CMK (cell line): ENCODE measurements at regions not wholly inside any gene's neighbourhood (a gene's known extent, or its start where the extent isn't known, plus 50 kb on each side); places are given as distances from the start of the nearest gene placed in this dataset.

Experiments used
- DNase-seq: peaks from one replicate; pipeline ENCODE4 v3.0.0-alpha.2; 2010; ENCODE audit warnings: low read depth

DNA sequence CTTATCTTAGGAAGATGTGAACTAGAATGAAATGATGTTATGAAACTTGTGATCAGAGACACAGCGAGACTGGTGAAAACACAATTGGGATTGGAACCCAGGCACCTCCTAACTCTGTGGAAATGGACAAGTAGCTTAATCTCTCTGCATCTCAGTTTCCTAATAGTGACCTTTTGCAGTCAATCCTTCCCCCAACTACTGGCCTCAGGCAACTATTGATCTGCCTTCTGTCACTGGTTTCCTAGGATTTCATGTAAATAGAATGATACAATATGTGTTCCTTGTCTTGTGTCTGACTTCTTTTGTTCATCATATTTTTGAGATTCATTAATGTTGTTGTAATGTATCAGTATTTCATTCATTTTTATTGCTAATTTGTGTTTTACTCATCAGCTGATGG is 341.7 kb downstream of the REEP3 start:
- no peak for DNase-seq

DNA sequence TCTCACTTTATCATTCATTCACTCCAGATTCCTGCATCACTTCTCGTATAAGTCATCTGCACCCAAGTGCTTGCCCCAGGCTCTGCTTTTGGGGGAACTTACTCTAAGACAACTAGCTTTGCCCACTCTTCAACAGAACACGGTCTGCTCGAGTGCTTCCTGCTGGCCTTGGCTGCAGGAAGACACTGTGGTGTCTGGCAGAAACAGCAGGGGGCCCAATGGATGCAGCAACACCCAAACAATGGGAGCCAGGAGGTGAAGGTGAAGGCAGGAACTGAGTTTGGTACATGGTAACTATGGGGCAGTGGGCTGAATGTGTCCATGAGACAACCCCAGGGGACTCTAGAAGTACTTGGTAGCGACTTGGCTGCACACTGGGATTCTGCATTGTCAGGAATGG is 344.0 kb downstream of the REEP3 start:
- DNase-seq: no peak

DNA sequence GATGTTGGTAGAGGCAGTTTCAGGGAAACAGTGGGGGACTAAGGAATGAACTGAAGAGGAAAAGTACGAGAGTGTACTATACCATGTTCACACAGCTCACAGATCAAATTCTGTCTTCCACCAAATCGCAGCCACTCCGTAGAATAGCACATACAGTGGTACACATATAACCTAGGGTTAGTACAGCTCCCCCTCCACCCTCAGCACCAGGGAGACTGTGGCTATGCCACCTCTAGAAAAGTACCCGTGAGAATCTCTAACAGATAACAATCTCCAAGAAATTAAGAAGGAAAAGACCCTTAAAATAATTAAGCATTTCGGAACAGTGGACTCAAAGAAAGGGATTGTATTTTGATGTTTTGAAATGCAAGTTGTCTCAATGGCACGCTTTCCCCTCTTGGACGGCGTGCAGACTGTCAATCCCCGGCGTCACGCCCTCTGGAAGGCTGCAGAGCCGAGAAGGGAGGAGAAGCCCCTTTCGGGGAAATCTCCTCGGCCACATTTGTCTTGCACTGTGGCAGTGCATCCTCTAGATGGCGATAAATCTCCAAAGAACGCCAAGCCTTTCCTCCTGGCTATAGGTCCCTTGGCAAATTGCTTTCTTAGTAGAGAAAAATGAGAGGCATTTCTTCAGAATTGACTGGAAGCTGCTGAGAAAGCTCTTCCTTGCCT is 345.0 kb downstream of the REEP3 start:
- DNase-seq: no peak

DNA sequence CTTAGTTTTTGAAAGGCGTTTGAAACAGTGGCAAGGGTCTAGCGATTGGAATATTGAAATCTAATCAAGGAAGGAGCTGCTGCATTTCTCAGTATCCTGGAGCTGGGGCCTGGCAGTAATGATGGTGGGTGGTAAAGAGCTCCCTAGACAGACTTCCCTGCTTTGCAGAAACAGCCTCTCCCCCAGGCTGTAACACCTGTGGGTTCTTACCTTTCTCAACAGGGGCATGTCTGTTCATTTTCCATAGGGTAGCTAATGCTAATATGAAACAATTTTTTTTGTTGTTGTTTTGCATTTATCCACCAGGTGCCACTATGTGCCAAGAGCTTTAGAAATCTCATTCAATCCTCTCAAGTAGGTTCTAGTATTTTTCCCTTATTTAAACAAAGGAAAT is 345.5 kb downstream of the REEP3 start:
- no peak for DNase-seq

DNA sequence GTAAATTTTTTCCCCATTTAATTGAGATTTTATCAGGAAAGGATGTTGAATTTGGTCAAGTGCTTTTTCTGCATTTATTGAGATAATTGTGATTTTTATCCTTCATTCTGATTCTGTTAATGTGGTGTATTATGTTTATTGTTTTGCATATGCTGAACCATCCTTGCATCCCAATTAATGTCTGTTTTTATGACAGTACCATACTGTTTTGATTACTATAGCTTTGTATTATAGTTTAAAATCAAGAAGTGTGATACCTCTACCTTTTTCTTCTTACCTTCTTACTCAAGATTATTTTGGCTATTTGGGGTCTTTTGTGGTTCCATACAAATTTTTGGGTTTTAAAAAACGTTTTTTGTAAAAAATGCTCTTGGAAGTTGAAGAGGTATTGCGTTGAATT is 357.2 kb downstream of the REEP3 start:
- no peak for DNase-seq

DNA sequence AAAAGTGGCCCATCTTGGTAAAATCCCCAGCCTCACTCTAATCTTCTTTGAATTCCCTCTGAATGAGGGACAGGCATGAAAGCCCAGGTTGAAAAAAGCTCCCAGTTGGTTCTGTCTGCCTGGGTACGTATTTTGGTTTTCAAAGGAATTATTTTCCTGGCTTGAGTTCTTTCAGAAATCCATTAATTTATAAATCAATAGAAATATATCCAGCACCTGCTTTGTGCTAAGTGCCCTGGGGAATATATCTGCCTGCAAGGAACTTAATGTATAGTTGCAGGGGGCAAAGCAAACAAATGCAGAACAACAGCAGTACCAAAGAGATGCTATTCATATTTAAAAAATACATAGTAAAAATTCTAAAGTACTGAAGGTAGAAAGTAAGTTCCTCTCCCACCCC is 362.7 kb downstream of the REEP3 start:
- no peak for DNase-seq

DNA sequence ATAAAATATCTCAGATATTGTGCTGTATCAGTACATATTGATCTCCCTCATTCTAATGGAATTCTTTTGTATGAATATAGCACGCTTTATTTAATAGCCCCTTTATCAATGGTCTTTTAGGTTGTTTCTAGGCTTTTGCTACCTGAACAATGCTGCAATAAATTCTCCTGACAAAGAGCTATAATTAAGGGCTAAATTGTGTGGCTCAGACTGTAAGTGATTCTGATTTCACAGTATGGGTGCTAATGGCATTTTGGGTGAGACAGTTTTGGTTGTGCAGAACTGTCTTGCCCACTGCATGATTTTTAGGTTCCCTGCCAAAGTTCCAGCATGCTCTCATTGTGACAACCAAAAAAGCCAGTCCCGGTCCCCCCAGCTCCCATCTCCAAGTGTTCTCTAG is 363.2 kb downstream of the REEP3 start:
- no peak for DNase-seq

DNA sequence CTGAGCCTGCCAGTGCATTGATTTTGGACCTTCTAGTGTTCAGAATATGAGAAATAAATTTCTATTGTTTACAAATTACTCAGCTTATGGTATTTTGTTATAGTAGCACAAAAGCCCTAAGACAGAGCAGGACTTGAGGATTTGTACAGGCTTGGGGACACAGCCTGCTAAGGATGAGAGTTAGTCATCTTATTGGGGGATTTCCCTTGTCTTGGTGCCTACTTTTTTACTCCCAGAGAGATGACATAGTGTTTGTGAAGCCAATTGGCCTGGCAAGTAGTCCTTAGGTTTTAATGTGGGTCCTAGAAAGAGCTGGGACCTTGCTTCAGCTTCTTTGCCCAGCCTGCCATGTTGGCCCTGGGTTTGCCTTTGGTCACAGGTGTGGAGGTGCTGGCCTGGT is 364.0 kb downstream of the REEP3 start:
- DNase-seq: no peak

DNA sequence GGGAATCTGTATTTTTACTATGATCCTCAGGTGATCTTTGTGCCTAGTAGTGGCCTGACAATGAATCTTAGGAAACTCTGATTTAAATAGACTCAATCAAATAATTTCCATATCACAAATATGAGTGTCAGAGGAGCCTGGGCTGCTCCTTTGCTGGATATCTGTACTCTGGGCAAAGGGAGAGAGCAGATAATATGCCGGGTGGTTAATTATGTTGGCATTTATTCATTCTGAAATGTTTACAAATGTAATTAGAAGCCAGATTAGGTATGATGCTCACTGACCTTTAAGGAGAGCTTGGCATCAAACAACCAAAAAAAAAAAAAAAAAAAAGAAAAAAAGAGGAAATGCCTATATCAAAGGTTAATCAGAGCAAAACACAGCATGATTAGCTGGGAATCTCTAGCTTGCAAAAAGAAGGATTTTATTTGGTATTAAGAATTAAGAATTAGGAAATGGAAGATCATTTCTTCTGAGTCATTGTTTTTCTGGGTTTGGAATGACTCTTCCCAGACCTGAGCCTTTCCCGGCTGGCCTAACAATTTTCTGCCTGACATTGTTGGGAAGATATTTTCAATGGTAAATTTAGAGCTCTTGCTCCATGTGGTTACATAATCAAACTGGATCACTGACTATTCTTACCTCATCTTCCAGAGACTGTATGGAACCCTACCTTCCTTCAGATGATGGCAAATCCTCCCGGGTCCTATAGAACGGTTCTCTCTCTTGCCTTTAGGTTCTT is 365.3 kb downstream of the REEP3 start:
- DNase-seq: no peak

DNA sequence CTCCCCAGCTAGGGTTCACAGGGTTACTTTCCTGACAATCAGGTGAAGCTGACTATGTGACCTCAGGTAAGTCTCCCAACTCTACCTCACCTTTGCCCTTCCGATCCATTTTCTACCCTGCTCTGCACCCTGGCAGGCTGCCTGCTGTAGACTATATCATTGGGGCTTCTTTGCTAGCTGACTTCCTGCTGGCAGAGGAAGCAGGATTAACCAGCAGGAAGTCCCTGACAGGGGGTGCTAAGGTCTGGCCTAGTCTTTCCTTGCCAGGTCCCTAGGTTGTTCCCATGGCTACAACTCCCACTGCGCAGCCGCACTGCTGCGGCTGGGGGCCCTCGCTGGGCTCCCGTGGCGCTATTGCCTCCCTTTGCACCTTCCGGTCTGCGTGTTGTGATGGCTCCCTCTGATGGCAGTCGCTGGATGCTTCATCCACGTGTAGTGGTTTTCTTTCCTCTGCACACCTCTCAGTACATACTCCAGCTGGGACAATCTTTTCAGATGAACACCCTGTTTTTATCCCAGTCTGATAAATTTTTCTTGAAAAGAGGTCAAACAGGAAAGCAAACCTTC is 365.9 kb downstream of the REEP3 start:
- no peak for DNase-seq

DNA sequence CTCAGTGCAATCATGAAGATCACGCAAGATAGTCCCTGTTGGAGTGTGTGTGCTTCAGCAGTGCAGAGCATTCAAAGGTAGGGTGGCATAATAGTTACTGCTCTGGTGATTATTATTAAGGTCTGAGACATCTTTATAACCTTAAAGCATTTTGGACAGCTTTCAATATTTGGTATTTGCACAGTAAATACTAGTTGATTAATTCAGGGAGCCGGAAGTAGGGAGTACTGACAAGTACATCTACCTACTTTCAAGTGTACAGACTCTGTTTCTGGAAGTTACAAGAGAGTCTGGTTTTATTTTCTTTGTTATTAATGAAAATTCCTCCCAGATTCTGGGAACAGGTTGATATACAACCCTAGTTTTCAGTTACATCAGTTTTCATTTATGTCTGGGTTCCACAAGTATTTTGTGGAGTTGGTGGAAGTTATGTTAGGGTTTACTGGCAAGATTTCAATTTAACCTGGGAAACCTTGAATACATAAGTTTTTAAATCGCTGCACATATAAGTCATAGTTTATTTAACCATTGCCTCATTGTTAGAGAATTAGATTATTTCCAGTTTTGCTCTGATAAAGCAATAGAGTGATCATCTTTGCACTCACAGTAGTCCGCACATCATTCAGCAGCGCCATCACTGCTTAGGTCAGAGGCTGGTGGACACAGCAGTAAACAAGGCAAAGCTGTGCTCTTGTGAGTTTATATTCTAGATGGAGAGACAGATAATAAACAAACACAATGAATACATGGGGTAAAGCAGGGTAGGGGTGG is 366.6 kb downstream of the REEP3 start:
- no peak for DNase-seq

DNA sequence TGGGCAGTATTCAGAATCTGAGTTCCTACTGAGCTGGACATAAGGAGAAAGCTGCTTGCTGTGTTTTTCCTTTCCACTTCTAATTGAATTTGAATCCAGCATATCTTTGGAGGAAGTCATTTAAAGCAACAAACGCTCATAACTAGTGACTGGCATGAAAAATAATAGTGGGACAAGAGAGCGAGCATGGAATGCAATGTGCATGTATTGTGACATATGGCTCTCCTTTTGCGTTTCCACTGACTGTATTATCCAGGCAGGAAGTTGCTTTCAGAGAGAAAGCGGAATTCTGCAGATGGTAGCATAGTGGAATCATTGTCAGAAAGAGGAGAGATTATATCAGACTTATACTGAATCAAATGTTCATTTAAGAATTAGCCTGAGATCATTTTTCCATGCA is 368.6 kb downstream of the REEP3 start:
- no peak for DNase-seq

DNA sequence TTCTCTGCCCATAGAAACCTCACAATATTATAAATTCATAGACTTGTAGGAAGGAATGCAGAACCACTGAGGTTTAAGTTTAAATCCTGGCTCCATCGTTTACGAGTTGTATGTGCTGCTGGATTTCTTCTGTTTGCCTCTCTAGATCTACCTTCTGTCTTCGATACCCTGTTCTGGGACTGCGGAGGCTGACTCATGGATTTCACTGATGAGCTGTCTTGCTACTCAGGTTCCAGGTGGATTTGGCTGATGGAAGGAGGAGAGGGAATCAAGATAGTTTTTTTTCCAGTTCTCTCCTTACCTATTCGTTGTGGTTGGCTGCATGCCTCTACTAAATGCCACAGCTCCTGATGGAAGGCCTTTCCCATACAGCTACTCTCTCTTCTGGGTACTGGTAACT is 375.8 kb downstream of the REEP3 start:
- no peak for DNase-seq

DNA sequence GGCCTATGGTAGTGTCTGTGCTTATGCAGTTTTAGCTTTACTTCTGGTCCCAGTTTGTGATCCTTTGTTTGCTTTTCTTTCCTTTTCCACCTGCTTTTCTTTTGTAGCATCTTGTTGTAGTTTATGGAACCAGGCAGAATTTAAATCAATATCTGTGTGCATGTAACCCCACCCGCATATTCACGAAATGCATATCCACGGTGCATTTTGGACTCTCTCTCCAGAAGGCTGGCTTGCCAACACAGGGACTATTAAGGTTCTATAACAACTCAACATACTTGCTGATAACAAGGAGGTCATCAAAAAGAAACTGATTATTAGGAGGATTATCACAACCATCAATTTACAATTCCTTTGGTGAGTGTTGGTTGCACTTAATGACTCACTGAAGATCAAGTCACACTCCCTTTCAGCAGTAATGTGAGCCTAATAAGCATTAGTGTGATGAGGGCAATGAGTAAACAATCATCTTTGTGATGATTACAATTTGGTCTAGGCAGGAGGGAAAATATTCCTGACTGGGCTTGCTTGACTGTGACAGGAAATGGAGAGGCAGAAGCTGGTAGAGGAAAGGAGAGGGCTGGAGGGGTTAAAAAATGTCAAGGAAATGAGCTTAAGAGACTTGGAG is 378.6 kb downstream of the REEP3 start:
- no peak for DNase-seq

DNA sequence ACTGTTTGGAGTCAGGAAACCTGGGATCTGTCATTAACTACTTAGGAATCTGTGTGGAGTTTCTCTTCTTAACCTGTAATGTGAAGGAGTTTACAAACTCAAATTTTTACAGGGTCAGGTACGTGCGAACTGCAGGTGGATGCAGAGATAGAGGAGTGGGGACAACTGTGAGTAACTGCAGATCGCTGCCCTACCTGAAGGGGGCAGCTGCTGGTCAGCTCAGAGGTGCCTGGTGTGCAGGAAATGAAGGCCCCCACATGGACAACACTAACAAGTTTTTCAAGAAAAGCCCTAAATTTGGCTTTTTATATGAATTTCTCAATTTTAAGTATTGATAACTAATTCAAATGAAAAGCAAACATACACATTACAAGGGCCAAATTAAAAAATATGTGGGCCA is 380.0 kb downstream of the REEP3 start:
- DNase-seq: peak; percentile 9

DNA sequence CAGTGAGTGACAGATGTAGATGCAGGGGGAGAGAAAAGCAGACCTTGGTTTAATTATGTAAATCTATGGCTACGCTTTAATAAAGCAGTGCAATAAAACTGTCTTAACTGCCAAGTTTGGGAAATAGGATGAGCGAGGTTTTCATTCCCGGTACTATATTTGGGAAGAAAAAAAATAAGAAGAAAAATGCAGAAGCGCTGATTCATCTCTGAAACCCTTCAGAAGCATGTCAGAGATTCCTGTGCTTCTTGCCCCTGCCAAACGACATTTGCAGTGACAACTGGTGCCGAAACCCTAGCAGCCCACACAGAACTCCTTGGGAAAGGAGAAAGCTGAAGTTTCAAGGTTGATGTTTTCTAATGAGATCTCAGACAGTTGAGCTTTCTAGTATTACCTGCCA is 380.7 kb downstream of the REEP3 start:
- no peak for DNase-seq

DNA sequence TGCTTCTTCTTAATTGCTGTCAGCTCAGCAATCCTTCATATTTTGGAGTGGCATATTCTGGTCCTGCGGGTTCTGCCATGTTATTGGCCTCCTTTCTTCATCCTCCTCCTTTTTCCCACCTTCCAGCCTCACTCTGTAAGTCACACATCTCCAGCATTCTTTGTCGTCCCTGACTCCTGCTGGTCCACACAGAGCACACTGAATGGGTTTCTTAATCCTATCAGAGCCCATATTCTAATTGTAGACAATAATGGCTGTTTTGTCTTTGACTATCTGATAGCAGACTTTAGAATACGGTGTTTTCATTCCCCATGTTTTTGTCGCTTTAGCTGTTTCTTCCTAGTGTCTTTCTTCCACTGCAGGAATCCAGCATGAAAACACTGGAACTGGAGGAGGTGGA is 389.6 kb downstream of the REEP3 start:
- no peak for DNase-seq

DNA sequence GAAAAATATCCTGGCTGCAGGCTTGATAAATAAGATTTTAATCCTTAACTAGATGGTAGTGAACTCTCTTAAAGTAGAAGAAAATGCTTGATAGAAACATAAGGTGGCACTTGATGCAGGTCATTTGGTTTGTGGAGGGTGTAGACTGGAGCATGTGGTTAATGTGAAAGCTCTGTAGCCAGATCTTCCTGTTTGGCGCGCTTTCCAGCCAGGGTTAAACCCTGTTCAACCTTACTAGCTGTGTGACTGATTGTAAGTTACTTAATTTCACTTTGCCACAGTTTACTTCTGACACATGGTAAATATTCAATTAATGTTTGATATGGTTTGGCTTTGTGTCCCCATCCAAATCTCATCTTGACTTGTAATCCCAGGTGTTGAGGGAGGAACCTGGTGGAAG is 394.0 kb downstream of the REEP3 start:
- DNase-seq: no peak

DNA sequence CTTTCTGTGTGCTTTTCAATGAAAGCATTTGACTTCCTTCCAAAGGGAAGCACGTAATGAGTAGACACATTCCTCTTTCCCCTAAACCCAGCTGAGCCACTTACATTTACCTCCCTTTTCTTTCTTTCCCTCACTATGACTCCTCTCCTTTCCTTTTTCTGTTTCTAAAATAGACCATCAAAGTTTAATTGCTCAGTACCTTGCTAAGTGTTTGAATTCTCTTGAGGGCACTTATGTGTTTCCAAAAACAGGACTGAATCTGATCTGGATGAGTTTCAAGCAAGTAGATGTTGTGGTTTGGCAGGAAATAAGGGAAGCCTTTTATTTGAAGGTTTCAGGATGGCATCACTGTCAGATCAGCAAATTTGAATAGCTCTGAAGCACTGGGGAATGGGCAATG is 396.2 kb downstream of the REEP3 start:
- DNase-seq: no peak

DNA sequence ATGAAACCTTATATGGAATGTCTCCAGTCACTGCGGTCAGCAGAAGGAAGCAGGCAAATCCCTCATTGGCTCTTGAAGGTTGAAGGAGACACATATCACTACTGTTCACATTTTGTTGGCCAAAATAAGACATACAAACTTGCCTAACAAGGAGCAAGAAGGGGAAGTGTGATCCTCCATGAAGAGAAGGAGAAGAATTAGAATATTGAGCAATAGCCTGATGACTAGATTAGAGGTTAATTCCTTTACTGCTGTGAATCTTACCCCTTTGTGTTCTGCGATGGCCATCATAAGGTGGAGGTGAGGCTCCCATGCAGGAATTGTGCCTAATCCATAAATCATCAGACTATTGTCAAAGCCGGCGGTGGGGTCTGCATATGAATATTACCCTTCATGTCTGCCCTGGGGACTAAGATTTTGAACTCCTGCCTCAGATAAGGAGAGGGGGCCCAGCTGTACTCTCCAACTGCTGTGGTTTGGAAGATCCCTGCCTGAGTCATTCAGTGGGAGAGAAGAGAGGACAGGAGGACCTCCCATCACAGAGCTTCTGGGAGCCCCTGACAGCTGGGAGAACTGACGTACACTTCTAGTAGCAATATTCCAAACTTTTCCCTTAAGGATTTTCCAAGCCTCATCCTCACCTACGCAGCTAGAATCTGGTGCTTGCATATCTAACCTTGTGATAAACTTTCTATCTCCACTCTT is 398.5 kb downstream of the REEP3 start:
- DNase-seq: peak; percentile 5

DNA sequence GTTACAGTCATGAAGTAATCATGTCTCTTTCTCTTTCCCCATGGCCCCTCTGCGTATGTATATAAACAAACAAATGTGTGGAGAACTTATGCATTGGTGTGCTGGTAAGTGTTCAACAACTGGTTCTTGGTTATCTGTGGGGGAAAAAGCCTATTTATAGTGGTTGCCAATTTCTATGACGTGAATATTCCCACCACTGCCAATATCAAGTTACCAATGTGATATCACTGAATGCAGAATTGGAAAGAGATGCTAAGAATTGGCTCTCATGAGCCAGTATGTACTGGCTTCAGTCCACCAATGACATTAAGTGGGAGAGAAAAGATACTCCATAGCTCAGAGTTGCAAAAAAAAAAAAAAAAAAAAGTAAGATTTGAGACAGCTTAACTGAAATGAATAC is 399.7 kb downstream of the REEP3 start:
- DNase-seq: no peak

DNA sequence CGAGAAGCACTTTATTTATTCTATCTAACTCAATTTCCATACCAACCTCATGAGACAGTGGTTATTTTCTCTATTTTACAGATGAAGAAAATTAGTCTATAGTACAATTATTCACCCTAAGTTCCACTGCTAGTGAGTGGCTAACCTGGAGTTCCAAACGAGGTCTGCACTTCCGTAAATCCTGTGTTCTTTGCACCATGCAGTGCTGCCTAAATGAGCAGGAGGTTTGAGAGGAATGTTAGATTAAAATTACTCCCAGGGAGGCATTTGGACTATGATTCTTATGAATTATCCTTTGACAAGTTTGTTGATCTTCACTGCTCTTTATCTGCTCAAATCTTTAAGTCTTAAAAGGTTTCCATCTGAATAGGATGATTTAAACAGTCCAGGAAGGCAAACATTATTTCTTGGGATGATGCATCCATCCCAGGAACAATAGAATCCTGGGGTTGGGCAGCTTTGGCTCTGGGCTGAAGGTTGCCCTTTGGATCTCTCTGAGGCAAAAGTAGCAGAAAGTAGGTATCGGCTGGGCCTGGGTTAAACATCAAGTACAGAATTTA is 400.8 kb downstream of the REEP3 start:
- DNase-seq: no peak
